ENCODE measurements at regions not wholly inside any gene's neighbourhood (a gene's known extent, or its start where the extent isn't known, plus 50 kb on each side); places are given as distances from the start of the nearest gene placed in this dataset.

GRCh38 chr5:155934964-155935363 is 392.0 kb upstream of the SGCD start:
- Histone ChIP-seq H3K23ac (ENCODE audit: insufficient read length) (peak overlapping the region; percentile 70), H2BK5ac (ENCODE audit: low read depth, low read length) (no peak overlapping the region), H4K91ac (replicated peaks; ENCODE audit: insufficient read length, low read length) (no peak overlapping the region), H2AK5ac (ENCODE audit: low read depth, low read length) (no peak overlapping the region), H4K20me1 (replicated peaks in 1 of 2; ENCODE audit: control insufficient read depth in 1 of 2, insufficient read depth in 2 of 2, low read length in 2 of 2) (no peaks in the 10 kb centered on the region), H2BK120ac (replicated peaks; ENCODE audit: low read depth, low read length) (no peak overlapping the region), H2AFZ (ENCODE audit: low read length) (no peak overlapping the region), H3K9me3 (ENCODE audit: insufficient read depth in 2 of 2, low read depth in 1 of 2, low read length in 1 of 2) (no peaks in the 10 kb centered on the region), H2BK15ac (ENCODE audit: low read length) (no peak overlapping the region), H3K23me2 (ENCODE audit: low read depth, low read length) (no peaks in the 10 kb centered on the region), H3K79me1 (ENCODE audit: low read depth, low read length) (no peaks in the 10 kb centered on the region), H3K56ac (replicated peaks; ENCODE audit: insufficient read length, low read depth, low read length) (no peak overlapping the region), H4K8ac (ENCODE audit: extremely low read depth, insufficient read depth, low read length) (no peak overlapping the region), H3K79me2 (ENCODE audit: control insufficient read depth in 1 of 2, insufficient read depth in 2 of 2, low read length in 2 of 2) (no peaks in the 10 kb centered on the region), H3K4ac (replicated peaks; ENCODE audit: insufficient read length, low read depth, low read length) (no peak overlapping the region), H3K4me1 (replicated peaks in 1 of 4; ENCODE audit: control insufficient read depth in 3 of 4, insufficient read depth in 4 of 4, low read length in 3 of 4) (no peaks in the 10 kb centered on the region), H3K4me2 (ENCODE audit: insufficient read depth in 1 of 2, low read depth in 2 of 2, low read length in 2 of 2) (no peak overlapping the region), H3K27ac (ENCODE audit: low read depth, low read length) (no peak overlapping the region), H3K18ac (ENCODE audit: extremely low read depth, low read length) (no peak overlapping the region), H3K36me3 (ENCODE audit: control insufficient read depth in 2 of 4, insufficient read depth in 4 of 4, low read length in 3 of 4) (no peaks in the 10 kb centered on the region), H4K5ac (ENCODE audit: insufficient read length, low read depth, low read length) (no peak overlapping the region), H3K9ac (replicated peaks in 1 of 4; ENCODE audit: extremely low read depth in 1 of 4, low read depth in 3 of 4, low read length in 3 of 4) (no peak overlapping the region), H2BK12ac (ENCODE audit: low read depth, low read length) (no peak overlapping the region), H3K27me3 (replicated peaks in 1 of 4; ENCODE audit: control insufficient read depth in 3 of 4, extremely low read depth in 1 of 4, insufficient read depth in 3 of 4, low read length in 3 of 4) (no peaks in the 10 kb centered on the region), H2BK20ac (ENCODE audit: low read length) (no peak overlapping the region), H3K14ac (ENCODE audit: insufficient read length) (no peak overlapping the region), H3K4me3 (ENCODE audit: extremely low read depth in 1 of 4, insufficient read depth in 2 of 4, low read depth in 3 of 4, low read length in 4 of 4) (no peak overlapping the region)
- 81% methylated on average over 1 of the region's 1 CpG; no CpG with 5 or more reads in 1 of the 2 experiments for WGBS, 2 experiments (ENCODE audit: extremely low coverage in 1 of 2, insufficient coverage in 1 of 2, insufficient read length in 1 of 2, insufficient replicate concordance in 2 of 2, low coverage in 1 of 2, low lambda C conversion rate in 2 of 2, missing lambda C conversion rate in 1 of 2)
- DNase-seq (ENCODE audit: low read depth in 1 of 2, low spot score in 2 of 2) (no peak), FAIRE-seq (no peak)
- ChIA-PET POLR2A (ENCODE audit: partially characterized antibody) (interaction anchor here (0.6 kb wide), 1 partner anchor 338 kb away, joined by 3 read pairs; no protein-coding TSS in a partner anchor), CTCF (ENCODE audit: partially characterized antibody) (interaction anchor here (1.6 kb wide), 1 partner anchor 9 kb away, joined by 5 read pairs; no protein-coding TSS in a partner anchor)
- 0 out of 2 replicates have a peak, but pooled peaks have one; percentile 27 for TF ChIP-seq MAFK (IDR thresholded peaks at IDR 0.05; ENCODE audit: low read depth, low read length)
- no peak for TF ChIP-seq KDM4A (IDR thresholded peaks at IDR 0.05; ENCODE audit: low read depth, low read length, severe bottlenecking)

All from H1 (cell line).